GM18511 (cell line): ENCODE measurements at regions not wholly inside any gene's neighbourhood (a gene's known extent, or its start where the extent isn't known, plus 50 kb on each side); places are given as distances from the start of the nearest gene placed in this dataset.

Experiments
- ATAC-seq: cut with Tn5 transposase; IDR thresholded peaks from one replicate; pipeline ENCODE4 v1.9.1; 2021; ENCODE audit warnings: mild to moderate bottlenecking, moderate library complexity; ENCODE audit not compliant: unreplicated experiment

DNA sequence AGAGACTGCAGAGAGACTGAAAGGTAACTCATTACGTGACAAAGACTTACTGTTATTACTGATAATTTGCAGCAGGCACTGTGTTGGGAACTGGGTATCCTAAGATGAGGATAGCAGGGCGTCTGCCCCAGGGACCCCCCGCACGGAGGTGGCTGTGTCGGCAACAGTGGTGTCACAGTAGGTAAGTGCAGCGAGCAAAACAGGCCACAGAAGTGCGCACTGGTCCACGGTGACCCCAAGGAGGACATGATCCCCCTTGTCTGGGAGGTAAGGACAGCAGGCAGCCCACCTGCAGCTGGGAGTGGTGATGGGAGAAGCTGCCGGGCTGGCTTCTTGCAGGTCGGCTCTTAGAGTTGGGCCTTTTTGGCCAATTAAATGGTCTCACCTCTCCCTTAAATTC lies 82.9 kb downstream of the FAM43A start:
- no peak for ATAC-seq

DNA sequence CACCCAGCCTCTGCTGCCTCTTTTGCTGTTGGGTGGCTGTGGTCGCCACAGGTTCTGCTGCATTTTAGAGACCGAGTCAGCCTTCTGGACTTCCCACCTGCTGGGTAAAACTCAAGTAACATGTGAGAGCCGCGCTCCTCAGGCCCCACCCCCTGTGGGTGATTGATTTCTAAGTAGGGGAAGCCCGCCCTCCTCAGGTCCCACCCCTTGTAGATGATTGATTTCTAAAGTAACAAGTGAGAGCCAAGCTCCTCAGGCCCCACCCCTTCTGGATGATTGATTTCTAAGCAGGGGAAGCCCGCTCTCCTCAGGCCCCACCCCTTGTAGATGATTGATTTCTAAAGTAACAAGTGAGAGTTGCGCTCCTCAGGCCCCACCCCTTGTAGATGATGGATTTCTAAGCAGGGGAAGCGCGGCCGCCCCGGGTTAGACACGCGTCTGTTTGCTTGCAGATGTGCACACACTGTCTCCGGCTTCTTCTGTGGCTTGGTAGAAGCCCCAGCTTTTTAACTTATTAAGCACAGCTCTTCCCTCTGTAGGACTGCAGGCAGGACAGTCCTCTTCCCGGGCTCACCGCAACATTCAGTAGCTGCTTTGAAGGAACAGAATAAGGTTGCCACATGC lies 83.4 kb downstream of the FAM43A start:
- peak; percentile 99 for ATAC-seq

DNA sequence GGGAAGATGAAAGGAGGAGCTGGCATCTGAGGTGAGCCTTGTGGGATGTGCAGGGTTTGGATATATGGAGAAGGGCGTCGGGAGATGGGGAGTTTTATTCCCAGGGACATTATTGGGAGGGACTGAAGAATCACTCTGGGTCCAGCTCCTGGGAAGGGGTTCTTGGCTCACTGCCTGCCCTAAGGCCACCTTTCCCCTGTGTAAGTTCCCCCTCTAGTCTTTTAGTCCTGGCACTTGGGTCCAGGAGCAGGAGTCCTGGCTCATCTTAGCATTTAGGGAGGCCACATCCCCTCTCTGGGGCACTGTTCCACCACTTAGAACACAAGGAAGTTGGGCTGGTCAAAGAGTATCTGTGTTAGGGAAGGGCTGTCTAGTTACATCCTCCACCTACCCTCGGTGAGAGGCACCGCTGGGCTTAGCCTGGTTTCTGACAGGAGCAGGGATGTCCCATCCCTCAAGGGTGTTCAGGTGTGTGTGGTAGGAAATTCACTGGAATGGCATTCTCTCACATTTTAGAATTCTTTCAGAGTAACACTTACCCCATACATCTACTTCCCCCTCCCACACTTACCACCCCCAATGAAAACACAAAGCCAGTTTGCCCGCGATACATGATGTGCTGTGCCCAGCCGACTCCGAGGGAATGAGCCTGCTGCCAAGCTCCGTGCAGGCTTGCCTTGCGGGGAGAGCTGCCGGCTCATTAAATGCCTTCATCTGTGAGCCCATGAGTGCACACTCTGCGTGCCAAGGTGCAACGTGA lies 86.7 kb downstream of the FAM43A start:
- ATAC-seq: no peak

GRCh38 chr3:194773216-194773615 lies 87.5 kb downstream of the FAM43A start:
- no peak for ATAC-seq

DNA sequence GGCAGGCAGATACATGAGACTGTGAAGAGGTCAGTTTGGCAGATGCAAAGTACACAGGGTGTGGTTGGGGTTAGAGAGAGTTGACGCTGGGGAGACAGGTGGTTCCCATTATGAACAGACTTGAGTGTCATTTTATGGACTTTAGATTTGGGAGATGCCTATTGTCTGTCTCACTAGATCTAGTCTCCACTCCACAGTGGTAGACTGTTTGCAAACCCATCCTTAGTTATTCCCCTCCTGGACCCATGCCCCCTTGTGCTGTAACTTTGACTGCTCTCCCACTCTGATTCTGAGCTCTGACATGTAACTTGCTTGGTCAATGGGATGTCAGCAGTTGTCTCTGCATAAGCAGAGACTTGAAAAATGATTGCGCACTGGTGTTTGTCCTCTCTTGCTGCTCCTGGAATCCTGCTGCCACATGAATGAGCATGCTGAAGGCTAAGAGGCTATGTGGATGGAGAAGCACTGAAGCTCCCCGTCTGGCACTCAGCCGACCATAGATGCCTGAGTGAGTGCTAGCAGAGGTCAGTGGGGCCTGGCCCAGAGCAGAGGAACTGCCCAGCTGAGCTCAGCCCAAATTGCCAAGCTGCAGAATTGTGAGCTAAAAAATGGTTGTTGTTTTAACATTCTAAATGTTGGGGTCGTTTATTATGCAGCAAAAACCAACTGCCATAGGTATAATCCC lies 88.2 kb downstream of the FAM43A start:
- no peak for ATAC-seq

- ATAC-seq: no peak
Observed at GRCh38 chr3:194775266-194775665, 89.6 kb downstream of the FAM43A start.

DNA sequence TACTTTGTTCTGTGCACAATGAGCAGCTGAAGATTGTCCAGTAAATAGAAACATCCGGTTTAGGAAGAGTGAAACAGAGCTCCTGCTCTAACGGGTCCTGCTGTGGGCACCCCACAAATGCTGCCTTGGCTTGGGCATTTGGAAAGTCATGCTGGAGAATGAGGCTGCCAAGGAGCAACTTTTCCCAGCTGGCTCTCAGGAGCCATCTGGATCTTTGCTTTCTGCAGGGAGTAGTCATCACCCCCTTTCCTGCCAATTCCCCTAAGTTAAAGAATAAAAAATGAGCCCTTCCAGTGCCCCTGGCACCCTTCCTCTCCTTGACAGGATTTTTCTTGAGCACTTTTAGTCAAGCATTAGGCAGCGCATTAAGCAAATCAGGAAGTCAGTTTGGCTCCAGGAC lies 90.0 kb downstream of the FAM43A start:
- no peak for ATAC-seq

DNA sequence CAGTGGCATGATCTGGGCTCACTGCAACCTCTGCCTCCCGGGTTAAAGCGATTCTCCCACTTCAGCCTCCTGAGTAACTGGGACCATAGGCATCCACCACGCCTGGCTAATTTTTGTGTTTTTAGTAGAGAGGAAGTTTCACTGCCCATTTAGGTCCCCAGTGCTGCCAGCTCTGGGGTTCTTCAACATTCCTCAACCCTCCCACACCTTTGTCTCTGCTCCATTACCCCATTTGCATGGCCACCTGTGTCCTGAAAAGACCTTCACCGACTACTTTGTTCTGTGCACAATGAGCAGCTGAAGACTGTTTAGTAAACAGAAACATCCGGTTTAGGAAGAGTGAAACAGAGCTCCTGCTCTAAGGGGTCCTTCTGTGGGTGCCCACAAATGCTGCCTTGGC lies 92.0 kb downstream of the FAM43A start:
- no peak for ATAC-seq

GRCh38 chr3:194779729-194780224 lies 94.1 kb downstream of the FAM43A start:
- no peak for ATAC-seq

DNA sequence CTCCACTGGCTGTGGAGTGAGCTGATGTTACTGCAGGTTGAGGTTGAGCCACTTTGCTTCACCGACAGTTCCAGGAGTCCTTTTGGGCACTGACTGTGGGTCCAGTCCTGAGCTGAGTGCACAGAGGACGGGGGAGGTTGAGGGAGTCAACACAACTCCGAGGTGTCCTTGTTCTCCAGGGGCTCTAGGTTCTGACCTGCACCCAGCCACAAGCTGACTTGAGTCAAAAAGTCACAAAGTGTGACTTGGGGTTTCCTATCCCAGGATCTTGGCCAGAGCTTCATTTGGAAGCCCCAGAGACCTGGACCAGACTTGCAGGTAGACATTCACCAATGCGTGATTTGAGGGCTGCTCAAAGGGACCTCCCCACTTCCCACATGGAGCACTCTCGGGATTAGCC lies 95.0 kb downstream of the FAM43A start:
- no peak for ATAC-seq

- ATAC-seq: no peak
Observed at GRCh38 chr3:194781617-194782016, 95.9 kb downstream of the FAM43A start.

DNA sequence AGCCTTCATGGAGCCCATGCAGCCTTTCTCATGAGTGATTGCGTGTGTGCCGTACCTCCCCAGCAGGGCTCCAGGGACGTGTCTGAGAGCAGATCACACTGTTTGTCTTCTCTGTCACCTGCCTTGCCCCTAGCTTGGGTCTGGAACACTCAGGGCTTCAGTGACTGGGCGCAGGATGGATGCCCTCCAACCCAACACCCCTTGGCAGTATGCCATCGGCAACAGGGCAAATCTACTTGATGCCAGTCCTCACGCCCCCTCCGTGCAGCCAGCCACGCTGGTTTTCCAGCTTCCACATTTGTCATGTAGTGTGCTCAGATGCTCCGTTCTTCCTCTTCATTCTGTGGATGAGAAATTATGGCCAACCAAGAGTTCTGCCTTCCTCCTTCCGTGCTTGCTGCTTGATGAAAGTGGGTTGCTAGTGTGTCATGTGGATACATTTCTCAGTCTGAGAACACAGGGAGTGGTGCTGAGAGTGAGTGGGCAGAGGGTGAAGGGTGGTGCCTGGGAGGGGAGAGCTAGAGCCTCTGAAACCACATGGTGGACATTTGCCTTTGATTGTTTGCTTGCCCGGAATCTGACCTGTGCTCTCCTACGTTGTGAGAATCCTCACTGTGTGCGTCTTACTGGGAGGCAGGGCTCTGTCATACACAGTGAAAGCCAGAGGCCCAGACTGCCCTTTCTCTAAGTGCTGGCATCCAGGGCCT lies 97.2 kb downstream of the FAM43A start:
- ATAC-seq: no peak

DNA sequence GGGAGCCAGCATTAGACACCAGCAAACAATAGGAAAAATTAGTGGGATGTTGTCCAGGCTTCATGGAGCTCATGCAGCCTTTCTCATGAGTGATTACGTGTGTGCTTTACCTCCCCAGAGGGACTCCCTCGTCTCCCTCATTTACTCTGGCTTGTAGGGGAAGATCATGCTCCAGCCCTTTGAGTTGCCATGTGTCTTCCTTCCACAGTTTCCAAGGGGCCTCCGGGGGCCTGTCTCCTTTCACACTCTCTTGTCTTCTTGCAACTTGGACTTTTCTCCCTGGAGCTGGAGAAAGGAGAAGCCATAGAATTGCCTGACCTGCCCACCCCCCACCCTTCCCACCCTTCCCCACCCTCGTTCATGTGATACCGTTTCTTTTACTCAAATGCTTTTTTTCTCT lies 98.7 kb downstream of the FAM43A start:
- no peak for ATAC-seq

DNA sequence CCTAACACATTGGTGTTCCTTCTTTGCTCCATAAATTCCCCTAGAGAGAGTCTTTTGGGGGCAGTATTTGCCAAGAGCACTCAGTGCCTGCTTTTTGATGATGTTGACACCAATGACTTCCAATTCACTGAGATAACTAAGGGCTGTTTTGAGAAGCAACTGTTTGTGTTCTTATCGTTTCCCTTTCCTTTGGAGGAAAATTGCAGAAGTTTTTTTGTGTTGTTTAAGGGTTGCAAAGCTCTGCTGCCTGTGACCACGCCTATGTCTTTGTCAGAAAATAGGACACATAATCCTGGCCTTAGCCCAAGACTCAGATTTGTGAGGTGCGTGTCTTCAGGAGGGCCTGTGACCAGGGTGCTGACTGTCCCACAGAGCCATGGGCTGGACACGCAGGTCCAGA lies 99.6 kb downstream of the FAM43A start:
- no peak for ATAC-seq

DNA sequence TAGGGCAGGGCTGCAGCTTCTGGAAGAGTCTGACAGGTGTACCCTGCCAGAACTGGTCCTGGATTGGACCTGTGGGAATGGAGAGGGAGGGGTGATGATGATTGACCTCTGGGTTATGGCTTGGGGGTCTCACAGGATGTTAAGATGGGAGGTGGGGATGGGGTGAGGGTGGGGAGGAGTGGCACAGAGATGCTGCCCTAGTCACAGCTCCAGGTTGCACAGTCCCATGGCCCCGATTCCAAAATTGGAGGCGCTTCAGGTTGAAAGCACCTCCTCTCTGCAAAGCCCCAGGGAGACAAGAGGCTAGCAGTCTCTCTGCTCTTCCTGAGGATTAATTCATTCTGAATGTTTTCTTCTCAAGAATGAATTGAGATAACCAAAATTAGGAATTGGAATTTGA lies 101.4 kb downstream of the FAM43A start:
- no peak for ATAC-seq

GRCh38 chr3:194787650-194788049 lies 102.0 kb downstream of the FAM43A start:
- no peak for ATAC-seq

- no peak for ATAC-seq
Observed at GRCh38 chr3:194792368-194792767, 106.7 kb downstream of the FAM43A start.

DNA sequence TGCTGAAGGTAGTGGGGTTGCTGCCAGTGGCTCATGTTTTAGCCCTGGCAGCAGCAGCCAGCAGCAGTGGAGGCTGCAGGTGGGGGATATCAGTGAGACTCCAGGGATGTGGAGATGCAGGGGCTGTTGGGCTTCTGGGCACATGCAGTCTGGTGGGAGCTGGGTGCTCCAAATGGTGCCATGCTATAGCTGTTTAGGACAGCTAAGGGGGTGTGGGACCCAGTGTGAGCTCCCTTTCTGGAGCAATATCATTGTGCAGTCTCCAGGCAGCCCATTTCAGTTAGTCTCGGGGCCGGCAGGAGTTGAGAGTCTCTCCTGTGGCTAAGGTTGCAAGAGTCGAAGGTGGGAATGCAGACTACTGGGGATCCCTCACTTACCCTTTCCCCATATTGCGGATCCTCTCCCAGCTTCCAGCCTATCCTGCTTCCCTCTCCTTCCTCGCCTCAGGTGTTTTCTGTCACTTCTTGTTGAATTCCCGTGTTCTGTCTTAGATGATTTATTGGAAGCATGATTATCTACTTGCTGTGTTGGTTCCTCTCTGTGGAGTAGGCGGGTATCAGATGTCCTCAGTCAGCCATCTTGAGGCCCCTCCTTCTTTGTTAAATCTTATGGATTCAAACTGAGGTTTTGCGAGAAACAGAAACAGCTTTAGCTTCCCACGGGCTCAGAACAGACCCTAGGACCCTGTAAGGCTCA lies 112.0 kb downstream of the FAM43A start:
- no peak for ATAC-seq

DNA sequence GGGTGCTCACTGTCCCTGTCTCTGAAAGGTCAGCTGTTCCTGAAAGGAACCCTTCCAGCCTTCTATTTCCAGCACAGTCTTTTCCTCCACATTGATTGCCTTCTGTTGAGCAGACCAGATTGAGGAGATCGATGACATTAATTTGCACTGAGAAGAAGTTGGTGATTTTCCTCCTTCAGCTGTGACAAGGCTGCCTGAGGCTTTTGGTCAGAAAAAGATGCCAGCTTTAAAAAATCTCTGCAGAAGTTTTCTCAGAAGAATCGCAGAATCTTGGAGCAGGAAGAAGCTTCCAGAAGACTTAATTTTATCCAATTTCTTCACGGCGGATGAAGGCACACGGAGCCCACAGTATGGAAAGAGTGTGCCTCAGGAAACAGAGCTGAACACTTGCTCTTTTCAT lies 112.8 kb downstream of the FAM43A start:
- no peak for ATAC-seq

DNA sequence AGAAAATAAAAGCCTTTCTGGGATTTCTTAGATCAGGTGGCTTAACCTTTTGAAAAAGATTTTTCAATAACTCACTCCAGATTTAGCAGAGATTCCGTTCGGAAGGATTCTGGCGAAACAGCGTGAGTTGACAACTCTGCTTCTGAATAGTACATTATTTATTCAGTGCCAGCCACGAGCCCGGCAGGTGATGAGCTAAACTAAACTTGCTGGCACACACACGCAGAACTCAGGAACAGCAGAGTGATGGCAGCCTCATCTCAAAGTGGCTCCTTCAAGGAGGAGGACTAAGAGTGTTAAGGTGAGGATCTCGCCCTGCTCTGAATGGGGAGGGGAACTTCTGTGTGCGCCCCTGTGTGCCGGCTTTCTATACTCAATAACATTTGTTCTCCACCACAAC lies 114.3 kb downstream of the FAM43A start:
- ATAC-seq: no peak
